ENCODE measurements at regions not wholly inside any gene's neighbourhood (a gene's known extent, or its start where the extent isn't known, plus 50 kb on each side); places are given as distances from the start of the nearest gene placed in this dataset.
"Not testable (repeated sequence)": the region's sequence is repeated elsewhere in the genome, so short reads cannot be mapped to it uniquely, and the experiment has no call there.

DNA sequence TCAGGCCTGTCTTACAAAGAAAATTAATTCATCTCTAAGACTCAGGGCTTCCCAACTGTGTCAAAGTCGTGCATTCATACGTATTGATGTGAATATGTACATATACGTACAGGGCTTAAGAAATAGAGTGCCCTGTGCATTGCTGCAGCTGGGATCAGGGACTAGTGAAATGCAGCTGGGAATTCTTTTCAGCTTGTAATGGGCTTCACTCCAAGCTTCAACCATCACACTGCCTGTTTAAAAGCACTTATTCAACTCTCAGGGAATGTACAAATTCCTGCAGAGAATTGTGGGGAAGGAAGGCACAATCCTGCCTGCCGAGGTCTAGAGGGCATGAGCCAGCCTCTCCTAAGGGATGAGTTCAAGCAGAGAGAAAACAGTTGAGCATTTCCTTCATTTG lies 59.6 kb upstream of the MAN2A1 start:
- DNase-seq (ENCODE audit: low spot score): no peak

DNA sequence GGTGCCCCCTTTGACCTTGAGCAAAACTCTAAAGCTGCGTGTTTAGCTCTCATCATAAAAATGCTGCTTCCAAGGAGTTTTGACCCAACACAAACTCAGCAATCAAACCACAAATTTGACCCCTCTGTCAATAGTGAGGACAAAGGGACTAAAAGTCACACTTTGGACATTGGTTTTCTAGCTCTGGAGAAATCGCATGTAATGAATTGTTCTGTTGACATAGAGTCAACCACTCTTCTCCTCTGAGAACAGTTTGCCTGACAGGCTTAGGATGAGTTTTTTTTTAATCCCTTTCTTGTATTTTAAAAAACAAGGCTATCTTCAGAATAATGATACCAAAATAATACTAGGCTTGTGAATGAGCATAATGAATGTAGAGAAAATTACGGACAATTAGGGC lies 61.1 kb upstream of the MAN2A1 start:
- DNase-seq (ENCODE audit: low spot score): no peak

DNA sequence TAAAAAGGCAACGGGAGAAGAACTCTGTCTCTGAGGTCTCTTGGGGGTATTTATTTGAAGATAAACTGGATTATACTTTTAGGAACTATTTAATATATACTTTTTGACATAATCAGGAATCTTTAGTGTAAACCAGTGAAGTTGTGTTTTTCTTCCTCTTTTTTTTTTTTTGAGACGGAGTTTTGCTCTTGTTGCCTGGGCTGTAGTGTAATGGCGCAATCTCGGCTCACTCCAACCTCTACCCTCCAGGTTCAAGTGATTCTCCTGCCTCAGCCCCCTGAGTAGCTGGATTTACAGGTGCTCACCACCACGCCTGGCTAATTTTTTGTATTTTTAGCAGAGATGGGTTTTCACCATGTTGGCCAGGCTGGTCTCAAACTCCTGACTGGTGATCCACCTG lies 68.5 kb upstream of the MAN2A1 start:
- not testable (repeated sequence) for DNase-seq (ENCODE audit: low spot score)

DNA sequence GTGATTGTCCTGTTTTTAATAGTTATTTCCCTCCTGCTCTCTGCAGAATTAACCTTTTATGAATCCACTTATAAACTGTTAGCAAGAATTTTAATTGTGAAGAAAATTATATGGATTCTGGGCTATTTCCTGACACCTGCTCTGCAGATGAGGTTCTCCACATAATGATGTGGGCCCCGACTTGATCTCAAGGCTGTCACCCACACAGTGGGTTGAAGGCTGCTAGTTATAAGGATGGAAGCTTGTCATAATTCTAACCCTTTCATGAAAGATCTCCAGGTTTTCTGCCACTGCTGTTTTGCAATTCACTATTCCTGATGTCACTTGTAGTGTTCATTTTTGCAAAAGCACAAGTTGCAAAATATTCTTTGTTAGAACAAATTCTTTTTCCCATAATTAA lies 69.1 kb upstream of the MAN2A1 start:
- no peak for DNase-seq (ENCODE audit: low spot score)

DNA sequence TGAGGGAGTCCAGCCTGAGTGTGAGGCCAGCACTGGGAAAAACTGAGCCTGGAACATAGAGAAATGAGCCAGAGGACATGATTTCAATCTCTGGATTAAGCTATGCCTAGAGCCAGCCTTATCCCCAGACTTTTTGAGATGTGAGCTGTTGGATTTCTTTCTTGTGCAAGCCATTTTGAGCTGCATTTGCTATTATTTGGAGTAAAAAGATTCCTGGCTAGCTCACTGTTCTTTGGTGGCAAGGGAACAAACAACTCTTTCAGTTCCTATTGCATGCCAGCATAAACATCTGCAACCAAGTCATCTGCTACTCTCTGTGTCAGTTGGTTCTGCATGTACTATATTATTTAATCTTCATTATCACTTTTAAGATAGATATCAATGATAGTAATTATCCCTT lies 70.1 kb upstream of the MAN2A1 start:
- DNase-seq (ENCODE audit: low spot score): no peak

DNA sequence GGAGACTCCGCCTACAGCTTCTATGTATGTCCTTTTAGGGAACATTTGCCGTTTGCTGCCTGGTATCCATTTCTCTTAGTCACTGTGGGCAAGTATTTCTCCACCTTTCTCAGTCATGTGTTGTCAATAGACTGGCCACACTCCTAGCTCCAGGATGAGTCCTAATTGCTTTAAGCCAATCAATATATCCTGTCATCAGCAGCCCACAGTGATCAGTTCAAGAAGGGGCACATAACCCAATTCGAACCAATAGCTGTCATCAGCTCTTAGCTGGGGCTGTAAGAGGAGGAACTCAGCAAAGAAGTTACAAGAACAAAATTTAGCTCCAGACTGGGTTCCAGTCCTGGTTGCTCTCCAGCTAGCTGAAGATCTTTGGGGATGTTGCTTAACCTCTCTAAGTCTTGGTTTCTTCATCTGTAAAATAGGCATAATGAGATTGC lies 70.7 kb upstream of the MAN2A1 start:
- no peak for DNase-seq (ENCODE audit: low spot score)

DNA sequence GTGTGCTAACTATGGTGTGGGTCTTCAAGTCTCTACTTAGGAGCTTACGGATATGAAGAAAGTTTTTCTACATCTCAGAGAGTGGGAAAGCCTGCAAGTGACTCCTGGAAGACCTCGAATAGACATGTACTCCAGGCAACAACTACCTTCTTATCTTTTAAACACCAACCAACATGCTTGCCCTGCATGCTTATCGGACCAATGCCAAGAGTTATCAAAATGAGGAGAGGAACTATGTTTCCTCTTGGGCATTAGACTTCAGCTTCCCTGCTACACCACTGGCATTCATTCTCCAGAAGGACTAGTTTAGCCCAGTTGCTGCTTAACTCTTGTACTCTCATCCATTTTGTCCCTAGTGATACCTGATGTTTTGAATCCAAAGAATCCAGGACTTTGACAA lies 74.7 kb upstream of the MAN2A1 start:
- no peak for DNase-seq (ENCODE audit: low spot score)

DNA sequence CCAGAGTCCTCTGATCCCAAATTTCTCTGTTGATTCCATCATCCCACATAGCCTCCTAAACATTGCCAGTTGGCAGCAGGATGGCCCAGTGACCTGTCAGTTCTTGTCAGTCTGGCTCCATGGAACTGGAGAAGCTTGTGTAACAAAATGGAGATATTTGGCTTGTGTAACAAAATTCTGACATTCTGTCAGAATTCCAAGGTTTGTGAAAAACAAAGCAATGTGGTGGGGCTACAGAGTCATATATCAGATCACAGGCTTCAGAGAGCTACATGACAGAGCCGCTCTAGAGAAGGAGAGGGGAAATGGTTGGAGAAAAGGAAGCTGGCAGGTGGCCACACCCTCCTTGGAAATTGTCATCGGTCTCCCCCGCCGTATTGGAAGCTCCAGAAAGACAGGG lies 75.4 kb upstream of the MAN2A1 start:
- no peak for DNase-seq (ENCODE audit: low spot score)

DNA sequence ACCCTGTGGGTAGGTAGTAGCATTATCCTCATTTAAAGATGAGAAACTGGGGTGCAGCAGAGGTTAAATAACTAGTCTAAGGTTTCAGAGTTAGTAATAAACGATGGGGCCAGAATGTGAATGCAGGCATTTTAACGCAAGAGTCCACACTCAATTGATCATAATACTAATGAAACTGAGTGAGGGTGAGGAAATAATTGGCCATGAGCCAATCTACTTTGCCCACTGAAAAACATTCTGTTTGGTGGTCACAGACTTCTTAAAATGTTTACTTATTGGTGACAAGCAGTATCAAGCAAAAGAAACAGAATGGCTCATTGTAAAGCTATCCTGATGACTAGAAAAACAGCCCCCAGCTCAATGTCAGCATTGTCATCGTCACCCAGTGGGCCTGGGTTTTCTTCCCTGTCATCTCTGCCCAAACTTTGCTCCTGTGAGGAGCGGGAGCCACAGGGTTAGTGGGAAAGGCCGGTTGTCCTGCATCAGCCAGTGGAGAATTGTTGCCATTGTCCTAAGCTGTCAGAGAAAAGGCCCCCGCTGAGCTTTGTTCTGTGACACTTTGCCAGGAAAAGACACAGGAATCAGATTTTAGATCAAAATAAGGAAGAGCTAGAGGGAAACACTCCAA lies 77.3 kb upstream of the MAN2A1 start:
- no peak for DNase-seq (ENCODE audit: low spot score)

DNA sequence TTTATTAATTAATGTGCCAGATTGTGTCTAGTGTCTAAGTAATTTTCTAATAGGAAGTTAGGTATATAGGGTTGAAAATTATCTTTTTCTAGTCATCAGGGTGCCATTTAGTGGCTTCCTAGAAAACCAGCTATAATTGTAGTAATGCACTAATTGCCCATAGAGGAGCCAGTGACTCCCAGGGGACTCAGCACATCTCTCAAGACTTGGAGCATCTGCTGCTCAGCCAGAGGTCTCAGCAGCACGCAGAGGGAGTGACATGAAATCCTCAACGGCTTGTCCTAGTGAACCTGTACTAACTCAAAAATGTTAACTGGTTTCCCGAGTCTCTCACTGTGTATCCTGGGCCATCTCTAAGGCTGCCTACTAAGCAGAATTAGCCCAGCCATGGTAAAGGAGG lies 78.2 kb upstream of the MAN2A1 start:
- DNase-seq (ENCODE audit: low spot score): no peak

DNA sequence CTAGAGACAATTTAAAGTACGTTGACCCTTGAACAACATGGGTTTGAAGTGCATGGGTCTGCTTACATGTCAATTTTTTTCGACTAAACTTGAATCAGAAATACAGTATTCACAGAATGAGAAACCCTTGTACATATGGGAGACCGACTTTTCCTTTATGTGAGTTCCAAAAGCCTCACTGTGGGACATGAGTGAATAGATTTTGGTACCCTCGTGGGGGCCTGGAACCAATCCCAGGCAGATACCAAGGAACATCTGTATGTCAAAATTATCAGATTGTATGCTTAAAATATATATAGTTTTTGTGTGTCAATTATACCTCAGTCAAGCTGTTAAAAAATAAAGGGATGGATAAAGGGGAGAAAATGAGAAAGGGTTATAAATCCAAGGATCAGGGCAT lies 78.7 kb upstream of the MAN2A1 start:
- DNase-seq (ENCODE audit: low spot score): no peak

DNA sequence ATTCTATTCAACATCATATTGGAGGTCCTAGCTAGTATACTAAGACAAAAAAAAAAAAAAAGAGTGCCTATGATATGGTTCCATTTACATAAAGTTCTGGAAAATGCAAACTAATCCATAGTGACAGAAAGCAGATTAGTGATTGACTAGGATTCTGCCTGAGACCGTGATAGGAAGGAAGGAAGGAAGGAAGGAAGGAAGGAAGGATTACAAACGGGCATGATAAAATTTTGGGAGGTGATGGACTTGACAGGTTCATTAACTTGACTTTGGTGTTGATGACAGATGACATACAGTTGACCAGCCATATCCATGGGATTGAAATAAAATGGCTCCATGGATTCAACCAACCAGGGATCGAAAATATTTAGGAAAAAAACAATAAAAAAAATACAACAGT lies 79.1 kb upstream of the MAN2A1 start:
- no peak for DNase-seq (ENCODE audit: low spot score)

DNA sequence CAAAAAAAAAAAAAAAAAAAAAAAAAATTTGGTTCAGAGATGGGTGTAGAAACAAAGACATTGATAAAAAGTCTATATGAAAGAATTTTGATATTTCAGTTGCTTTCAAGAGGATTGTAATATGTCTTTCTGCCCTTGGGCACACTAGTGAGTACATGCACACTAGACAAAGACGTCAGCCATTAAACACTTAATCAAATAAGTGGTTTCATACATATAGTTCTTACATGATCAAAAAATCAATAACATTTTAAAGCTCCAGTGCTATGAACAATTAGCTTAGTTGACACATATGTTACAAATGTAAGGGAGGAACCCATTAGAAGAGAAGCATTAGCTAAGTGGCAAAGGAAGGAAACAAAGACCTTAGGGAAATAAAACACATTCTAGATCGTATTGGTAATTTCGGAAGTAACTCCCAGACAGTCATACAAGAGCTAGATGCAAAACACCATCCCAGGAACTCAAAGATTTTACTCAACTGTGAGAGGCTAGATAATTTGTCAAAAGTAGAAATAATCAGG lies 84.5 kb upstream of the MAN2A1 start:
- no peak for DNase-seq (ENCODE audit: low spot score)

DNA sequence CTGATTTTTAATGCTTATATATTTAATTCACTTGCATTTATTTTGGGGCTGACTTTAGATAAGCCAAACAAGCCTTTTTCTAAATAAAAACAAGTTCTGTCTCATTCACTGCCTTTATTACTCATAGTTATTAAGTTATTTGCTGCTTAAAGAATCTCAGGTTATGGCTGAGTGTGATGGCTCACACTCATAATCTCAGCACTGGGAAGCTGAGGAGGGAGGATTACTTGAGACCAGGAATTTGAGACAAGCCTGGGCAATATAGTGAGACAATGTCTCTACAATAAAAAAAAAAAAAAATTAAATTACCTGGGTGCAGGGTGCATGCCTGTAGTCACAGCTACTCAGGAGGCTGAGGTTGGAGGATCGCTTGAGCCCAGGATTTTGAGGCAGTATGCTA lies 85.0 kb upstream of the MAN2A1 start:
- no peak for DNase-seq (ENCODE audit: low spot score)

DNA sequence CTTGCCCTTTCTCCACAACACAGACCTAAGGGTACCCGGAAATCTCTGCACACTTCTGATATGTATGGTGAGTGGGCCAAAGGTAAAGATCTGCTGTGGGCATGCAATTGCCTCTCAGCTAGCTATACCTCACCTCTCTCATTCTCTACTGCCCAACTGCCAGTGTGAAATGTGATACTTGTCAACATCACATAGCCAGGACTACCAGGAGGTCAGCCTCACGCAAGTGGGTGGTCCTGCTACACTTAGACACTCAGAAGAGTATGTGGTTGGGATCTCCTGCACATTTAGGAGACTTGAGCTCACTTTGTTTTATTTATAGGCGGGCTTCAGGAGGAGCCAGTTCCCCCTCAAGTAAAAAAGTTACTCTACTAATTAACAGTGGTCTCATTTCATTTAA lies 88.0 kb upstream of the MAN2A1 start:
- DNase-seq (ENCODE audit: low spot score): no peak

DNA sequence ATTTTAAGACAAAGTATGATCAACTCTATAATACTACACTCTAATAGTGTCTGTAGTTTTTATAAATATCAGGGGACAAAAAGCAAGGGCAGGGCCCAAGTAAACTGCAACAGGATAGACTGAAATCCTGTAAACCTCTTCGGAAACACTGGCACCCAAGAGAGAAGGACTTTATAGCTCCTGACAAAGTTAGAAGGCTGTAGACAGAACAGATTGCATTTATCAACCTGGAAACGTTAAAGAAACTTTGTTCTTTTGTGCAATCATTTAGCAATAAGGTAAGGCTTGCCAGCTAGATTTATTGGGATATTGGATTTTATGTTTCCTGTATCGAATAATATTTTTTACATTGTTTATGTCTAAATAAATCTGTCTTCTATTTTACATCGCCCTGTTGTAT lies 91.8 kb upstream of the MAN2A1 start:
- DNase-seq (ENCODE audit: low spot score): no peak

DNA sequence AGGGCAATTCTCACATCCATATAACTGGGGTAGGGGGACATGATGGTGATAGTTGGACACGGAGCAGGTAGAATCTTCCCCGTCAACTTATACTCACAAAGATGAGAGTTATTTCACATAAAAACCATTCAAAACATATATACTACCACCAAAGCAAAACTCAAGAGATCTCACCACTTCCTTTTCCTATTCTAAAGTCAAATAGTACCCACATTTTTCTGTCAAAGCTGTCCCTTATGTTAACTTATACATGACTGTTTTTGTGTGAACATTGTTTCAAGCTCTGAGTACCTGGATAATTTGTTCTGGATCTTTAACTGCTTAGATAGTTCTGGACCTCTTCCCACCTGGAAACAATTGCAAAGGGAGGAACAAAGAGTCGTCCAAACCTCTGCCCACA lies 95.5 kb upstream of the MAN2A1 start:
- DNase-seq (ENCODE audit: low spot score): no peak

DNA sequence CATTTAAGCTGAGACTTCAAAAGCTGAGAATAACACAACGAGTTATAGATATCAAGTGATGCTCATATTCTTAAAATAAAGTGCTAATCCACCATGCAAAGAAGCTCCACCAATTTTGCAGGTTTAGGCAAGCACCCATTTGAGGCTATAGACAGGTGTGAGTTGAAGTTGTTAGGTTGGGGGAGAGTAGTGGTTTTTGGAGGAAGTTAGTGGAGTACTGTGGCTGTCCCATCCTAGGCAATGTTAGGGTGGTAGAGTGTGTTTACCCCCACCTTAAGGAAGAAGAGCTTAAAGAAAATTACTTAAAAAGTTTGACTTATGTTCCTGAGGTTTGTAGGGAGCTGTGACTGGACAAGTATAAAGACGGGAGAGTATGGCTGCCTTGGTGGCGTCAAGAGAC lies 98.9 kb upstream of the MAN2A1 start:
- DNase-seq (ENCODE audit: low spot score): no peak

DNA sequence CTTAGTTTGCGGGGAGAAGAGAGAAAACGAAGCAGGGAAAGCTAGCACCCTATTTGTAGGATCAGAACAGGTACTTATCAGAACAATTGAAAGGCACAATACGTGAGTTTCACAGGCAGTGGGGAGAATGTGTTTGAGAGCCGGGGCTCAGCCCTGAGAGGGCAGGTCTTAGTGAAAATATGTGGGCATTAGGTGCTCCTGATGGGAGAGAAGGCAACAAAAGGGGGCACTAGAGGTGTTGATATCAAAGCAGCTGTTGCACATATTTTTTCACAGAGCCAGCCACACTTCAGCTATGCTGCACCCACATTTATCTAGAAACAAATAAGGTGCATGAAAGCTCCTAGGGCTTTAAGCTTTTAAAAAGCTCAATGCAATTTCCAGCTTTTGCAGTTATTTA lies 99.7 kb upstream of the MAN2A1 start:
- DNase-seq (ENCODE audit: low spot score): no peak

DNA sequence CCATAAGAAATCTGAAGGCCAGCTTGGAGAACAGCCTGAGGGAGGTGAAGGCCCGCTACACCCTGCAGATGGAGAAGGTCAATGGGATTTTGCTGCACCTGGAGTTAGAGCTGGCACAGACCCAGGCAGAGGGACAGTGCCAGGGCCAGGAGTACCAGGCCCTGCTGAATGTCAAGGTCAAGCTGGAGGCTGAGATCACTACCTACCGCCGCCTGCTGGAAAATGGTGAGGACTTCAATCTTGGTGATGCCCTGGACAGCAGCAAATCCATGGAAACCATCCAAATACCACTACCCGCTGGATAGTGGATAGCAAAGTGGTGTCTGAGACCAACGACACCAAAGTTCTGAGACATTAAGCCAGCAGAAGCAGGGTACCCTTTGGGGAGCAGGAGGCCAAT lies 100.5 kb upstream of the MAN2A1 start:
- no peak for DNase-seq (ENCODE audit: low spot score)

DNA sequence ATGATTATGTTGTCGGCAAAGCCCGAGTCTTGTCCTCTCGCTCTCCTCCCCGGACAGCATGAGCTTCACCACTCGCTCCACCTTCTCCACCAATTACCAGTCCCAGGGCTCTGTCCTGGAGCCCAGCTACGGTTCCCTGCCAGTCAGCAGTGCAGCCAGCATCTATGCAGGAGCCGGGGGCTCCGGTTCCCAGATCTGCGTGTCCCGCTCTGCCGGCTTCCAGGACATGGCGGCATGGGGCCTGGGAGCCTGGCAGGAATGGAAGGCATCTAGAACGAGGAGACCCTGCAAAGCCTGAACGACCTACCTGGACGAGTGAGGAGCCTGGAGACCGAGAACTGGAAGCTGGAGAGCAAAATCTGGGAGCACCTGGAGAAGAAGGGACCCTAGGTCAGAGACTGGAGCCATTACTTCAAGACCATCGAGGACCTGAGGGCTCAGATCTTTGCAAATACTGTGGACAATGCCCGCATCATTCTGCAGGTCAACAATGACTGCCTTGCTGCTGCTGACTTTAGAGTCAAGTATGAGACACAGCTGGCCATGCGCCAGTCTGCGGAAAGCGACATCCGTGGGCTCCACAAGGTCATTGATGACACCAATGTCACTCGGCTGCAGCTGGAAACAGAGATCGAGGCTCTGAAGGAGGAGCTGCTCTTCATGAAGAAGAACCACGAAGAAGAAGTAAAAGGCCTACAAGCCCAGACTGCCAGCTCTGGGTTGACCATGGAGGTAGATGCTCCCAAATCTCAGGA lies 101.3 kb upstream of the MAN2A1 start:
- no peak for DNase-seq (ENCODE audit: low spot score)

DNA sequence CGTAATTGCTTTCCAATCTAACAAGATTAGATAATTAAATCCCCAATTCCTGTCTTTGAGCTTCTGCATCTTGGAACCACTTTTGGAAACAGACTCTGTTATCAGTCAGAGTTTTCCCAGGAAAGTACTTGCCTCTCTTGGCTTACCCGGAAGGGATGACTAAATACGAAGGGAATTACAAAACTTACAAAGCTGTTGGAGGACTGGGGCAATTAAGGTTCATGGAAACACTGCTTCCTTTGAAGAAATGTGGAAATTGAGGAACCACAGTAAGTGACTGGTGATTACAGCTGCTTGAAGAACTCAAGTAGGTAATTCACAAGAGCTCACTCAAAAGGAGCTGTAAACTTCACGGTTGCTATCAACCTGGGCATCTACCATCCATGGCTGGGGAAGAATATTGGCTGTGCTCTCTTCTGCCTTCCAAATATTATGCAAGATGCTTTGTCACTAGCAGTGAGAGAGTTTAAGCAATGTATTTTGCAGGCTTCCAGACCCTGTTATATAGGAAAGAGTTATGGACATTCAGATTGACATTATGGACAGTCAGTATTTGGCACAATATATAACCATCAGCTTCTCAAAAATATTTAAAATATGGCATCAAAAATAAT lies 104.6 kb upstream of the MAN2A1 start:
- no peak for DNase-seq (ENCODE audit: low spot score)

DNA sequence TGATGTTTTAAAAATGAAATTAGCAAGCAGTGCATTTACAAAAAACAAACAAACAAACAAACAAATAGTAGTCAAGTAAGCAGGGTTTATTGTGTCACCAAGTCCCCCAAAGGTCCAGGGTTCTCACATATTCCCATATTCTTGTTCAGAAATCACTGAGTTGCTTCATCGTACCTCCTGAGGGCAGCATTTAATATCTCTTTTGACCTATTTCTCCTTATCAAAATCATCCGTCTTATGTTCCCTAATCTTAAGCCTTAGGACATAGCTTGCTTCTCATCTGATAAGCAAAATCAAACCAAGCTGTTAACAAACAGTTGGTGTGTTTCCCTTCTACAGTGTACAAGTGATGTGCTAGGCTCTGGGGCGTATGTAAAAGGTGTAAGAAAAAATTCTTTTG lies 109.5 kb upstream of the MAN2A1 start:
- no peak for DNase-seq (ENCODE audit: low spot score)

DNA sequence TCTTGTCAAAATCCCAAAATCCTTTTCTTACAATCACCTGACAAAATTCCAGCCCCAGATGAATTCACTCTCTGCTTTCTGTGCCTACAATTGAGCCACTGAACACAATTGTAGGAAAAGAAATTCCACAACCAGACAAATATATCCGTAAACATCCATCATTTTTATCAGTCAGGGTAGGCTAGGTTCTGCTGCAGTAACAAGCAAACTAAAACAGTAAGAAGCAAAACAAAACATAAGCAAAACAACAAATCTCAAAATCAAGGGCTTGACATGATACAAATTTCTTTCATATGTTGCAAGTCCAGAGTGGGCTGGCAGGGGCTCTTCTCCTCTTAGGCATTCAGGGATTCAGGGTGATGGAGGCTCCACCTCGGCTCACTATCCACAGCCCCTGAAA lies 114.2 kb upstream of the MAN2A1 start:
- DNase-seq (ENCODE audit: low spot score): no peak

Data from activated CD4-positive, alpha-beta T cell treated with anti-CD3 and anti-CD28 coated beads, Interleukin-2, Interleukin-4, amounts not matched to agents 100 ng/mL and 50 ng/mL, durations not matched to agents 16 hours and 8 hours (primary cell).